GM18505 (cell line): ENCODE measurements at regions not wholly inside any gene's neighbourhood (a gene's known extent, or its start where the extent isn't known, plus 50 kb on each side); places are given as distances from the start of the nearest gene placed in this dataset.
A peak's percentile ranks its signal among the peaks of the same experiment; 100 is the strongest.

Experiments
- ATAC-seq: cut with Tn5 transposase; IDR thresholded peaks from one replicate; pipeline ENCODE4 v1.9.1; 2021; ENCODE audit not compliant: unreplicated experiment
- POLR2A ChIP-seq: IDR thresholded peaks from 4 replicates; pipeline ENCODE4 v1.6.1; 2011; ENCODE audit warnings: borderline replicate concordance; ENCODE audit not compliant: insufficient read depth, insufficient read length; ENCODE audit errors: extremely low read depth

- ATAC-seq: no peak
- TF ChIP-seq POLR2A: no peak
Observed at GRCh38 chr12:100675432-100675831, 101.9 kb downstream of the GAS2L3 start.

- no peak for ATAC-seq
- TF ChIP-seq POLR2A: no peak
Observed at GRCh38 chr12:100681074-100681473, 107.6 kb downstream of the GAS2L3 start.

DNA sequence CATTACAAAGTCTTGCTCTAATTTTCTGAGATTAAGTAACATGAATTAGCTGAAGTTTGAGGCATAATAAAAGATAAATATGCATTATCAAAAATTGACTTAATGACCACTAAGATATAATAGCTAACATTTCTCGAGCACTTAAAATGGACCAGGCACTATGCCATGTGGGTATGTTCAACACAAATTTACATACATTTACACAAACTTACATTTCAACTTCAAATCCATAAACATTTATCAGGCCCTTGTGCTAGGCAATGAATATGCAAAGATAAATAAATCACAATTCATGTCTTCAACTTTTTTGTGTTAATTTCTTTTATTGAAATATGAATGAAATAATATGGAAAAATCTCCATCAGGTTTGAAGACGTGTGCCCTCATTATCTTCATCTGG is 108.7 kb downstream of the GAS2L3 start:
- TF ChIP-seq POLR2A: no peak
- no peak for ATAC-seq

DNA sequence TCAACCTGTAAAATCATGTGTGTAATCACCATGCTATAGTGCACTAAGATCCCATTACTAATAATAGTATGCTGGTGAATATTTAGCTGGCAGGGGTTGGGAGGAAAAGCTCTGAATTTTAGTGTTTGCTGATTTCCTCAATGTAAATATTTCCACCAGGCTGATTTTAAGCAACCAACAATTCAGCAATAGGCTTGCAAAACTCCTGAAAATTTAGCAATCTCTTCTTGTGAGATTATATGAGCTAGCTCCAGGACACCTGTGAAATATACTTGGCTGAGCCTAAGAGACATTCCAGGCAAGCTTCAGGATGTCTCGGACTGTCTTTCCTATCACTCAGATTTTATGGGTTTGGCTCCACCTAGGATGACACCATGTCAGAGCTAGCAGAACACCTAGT is 106.9 kb upstream of the ANO4 start:
- TF ChIP-seq POLR2A: no peak
- no peak for ATAC-seq

- ATAC-seq: no peak
- TF ChIP-seq POLR2A: no peak
Observed at GRCh38 chr12:100688451-100688864, 106.1 kb upstream of the ANO4 start.

DNA sequence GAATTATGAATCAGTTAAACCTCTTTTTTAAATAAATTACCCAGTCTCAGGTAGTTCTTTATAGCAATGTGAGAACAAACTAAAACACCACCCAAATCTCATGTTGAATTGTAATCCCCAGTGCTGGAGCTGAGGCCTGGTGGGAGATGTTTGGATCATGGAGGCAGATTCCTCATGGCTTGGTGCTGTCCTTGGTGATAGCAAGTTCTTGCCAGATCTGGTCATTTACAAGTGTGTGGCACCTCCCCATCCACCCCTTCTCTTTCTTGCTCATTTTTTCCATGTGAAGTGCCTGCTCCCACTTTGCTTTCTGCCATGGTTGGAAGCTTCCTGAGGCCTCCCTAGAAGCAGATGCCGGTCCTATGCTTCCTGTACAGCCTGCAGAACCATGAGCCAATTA is 102.1 kb upstream of the ANO4 start:
- TF ChIP-seq POLR2A: no peak
- no peak for ATAC-seq

DNA sequence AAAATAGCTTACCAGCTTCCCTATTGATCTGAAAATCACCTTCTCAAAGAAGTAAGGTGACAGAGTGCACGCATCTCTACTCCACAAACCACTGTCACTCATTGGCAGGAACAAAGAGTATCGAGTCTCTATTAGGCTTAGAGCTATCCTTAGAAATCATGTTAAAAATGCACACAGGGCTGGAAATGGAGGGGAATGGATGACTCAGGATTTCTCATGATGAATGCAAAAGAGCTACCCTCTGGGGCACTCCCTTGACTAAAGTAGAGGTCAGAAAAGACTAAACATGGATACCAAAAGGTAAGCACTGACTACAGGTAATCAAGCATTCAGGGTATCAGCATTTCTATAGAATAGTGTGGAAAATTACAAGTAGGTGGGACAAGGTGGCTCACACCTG is 96.1 kb upstream of the ANO4 start:
- peak; percentile 8 for ATAC-seq
- no peak for TF ChIP-seq POLR2A

DNA sequence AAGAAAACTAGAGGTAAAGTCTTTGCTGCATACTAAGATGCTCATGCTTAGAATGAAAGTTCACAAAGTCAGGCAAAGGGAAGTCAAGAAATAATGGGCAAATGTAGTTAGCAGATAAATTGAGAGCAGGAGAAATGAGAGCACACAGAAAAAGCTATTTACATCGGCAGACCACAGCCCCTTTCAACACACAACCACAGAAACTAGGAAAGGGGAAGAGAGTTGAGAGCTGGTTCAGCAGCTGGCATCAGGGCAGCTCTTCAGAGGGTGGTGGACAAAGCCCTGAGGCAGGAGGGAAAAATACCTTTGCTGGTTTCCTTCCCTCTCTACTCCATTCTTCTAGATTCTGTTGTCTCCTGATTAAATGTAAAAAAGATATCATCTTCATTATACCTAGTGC is 95.4 kb upstream of the ANO4 start:
- TF ChIP-seq POLR2A: no peak
- peak; percentile 90 for ATAC-seq

- TF ChIP-seq POLR2A: no peak
- ATAC-seq: no peak
Observed at GRCh38 chr12:100703337-100703736, 91.2 kb upstream of the ANO4 start.

- no peak for ATAC-seq
- TF ChIP-seq POLR2A: no peak
Observed at GRCh38 chr12:100703868-100704267, 90.7 kb upstream of the ANO4 start.

DNA sequence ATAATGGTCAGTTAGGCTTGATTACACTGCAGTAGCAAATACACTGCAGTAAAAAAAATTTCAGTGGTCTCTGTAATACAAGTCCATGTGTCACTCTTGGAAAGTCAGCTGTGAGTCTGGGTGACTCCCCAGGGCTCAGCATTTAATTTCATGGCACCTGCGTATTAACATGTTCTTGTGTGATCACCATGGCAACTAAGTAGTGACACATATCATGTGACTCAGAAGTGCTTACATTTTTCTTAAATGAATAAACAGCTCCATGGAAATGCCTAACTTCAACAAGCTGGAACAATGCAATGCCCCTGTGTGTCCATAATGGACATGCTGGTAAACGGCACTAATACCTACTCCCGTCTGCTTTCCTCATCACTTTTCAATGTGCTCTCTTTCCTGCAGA is 88.5 kb upstream of the ANO4 start:
- no peak for ATAC-seq
- no peak for TF ChIP-seq POLR2A

DNA sequence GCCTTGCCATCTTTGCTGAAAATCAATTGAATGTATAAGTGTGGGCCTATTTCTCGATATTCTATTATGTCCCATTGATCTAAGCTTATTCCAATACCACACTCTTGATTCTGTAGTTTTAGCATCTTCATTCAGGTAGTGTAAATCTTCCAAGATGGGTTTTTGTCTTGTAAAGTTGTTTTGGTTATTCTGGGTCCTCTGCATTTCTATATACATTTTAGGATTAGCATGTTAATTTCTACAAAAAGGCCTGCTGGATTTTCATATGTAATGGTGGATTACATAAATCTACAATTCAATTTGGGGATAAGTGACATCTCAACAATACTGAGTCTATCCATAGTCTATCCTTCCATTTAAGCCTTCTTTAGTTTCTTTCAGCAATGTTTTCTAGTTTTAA is 86.0 kb upstream of the ANO4 start:
- no peak for ATAC-seq
- TF ChIP-seq POLR2A: no peak

DNA sequence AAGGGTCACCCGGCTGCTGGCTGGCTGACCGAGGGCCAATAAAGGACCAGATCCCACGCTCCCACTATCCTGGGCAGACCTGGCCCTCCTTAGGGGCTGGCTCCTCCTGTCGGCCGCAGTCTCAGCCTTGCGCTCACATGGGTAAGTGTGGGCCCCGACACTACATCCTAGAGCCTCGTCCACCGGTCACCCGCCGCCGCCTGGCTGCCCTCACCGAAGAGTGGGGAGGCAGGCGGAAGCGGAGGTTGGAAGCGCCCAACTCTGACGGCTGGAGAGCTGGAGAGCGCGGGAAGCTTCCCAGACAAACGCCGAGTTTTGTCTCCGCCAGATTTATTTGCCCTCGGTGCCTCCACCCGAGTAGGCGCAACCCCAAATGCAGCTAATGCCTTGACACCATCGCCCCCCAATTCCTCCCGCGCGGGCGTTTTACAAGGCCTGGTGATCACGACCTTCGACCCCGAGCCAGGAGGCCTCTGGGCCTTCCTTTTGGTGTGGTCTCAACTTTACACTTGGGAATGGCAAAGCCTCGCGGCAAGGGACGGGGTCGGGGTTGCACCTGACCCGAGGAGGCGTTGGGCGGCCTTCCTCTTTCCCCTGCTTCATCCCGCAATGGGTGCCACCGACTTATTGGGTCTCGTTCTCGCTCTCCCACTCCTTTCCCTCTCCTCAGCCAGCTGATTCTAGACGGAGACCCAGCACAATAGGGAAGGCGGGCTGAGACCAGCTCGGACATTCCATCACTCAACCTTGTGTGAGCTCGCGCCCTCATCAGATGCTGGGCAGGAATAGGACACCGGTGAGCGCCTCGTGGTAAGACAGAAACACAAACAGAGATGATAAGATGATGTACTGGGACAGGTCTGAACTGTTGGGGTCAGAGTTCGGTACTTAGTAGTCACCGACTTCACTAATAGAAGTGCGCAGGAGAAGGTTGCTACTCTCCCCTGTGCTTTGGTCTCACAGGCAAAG is 78.3 kb upstream of the ANO4 start:
- TF ChIP-seq POLR2A: no peak
- no peak for ATAC-seq

- no peak for TF ChIP-seq POLR2A
- no peak for ATAC-seq
Observed at GRCh38 chr12:100716945-100717732, 77.4 kb upstream of the ANO4 start.

- no peak for TF ChIP-seq POLR2A
- ATAC-seq: no peak
Observed at GRCh38 chr12:100717733-100718067, 76.9 kb upstream of the ANO4 start.

DNA sequence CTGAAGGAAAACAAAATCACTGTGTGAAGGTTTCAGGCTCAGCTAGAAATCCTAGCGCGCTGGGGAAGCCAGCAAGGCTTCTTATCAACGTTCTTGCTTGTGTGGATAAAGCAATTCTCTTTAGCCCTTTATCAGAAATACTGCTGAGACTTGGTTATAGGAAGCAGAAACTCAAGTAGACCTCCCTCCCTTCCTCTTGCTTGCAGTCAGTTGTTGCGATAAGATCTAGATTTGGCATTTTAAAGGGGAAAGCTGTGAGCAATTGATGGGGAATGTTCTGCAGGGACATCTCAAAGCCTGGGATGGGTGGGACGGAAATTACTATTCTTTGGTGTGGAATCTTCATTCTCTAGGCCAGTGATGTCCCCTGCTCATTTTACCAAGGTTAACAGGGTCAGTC is 76.4 kb upstream of the ANO4 start:
- TF ChIP-seq POLR2A: no peak
- ATAC-seq: no peak
